ENCODE measurements at regions not wholly inside any gene's neighbourhood (a gene's known extent, or its start where the extent isn't known, plus 50 kb on each side); places are given as distances from the start of the nearest gene placed in this dataset.
A peak's percentile ranks its signal among the peaks of the same experiment; 100 is the strongest.

- 68 to 78% (median 71%) methylated on average over 16 of the region's 16 CpGs for WGBS, 5 donors
- H3K9me3 ChIP-seq: peaks cover 0 to 9% (median 0%) of the 10 kb centered on the region in 8 donors
- no peak overlapping the region for H3K4me3 ChIP-seq
- H3K27me3 ChIP-seq (replicated peaks in 1 of 7): no peaks in the 10 kb centered on the region
- no peak for TF ChIP-seq POLR2AphosphoS5 (IDR thresholded peaks at IDR 0.05)
- no peak for TF ChIP-seq POLR2A (IDR thresholded peaks at IDR 0.05)
- TF ChIP-seq CTCF (IDR thresholded peaks at IDR 0.05 in 8 of 11, conservative IDR thresholded peaks at IDR 0.05 in 3 of 11): no peak
- peaks cover 0 to 16% (median 0%) of the 10 kb centered on the region in 6 donors for H3K4me1 ChIP-seq
- intact Hi-C loops (cut with DNase I; ENCODE audit: low total_unique reads): no loop called here
- DNase-seq: no peak
- no peak overlapping the region for H3K27ac ChIP-seq
- H3K36me3 ChIP-seq: no peaks in the 10 kb centered on the region
Measured at GRCh38 chr10:130371666-130372065, 235.5 kb downstream of the GLRX3 start.

DNA sequence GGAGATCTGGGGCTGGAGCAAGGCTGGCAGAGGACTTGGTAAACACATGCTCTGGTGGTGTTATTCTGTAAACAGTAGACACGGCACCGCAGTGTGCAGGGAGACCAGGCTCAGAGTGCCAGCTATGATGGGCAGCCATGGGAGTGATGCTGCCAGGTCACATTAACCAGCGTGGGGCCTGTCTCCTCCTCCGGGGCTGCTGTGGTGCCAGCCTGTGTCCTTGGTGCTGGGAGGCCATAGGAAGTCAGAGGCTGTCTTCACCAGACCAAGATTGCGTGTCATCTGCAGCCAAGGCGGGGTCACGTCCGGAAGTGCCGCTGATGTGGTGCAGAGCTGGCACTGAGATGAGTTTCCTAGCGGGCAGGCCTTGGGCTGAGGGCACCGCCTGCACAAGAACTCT, 236.0 kb downstream of the GLRX3 start:
- Histone ChIP-seq H3K36me3 (no peaks in the 10 kb centered on the region), H3K9me3 (peaks cover 0 to 9% (median 0%) of the 10 kb centered on the region in 8 donors), H3K4me1 (peaks cover 0 to 16% (median 0%) of the 10 kb centered on the region in 6 donors), H3K4me3 (no peak overlapping the region), H3K27me3 (replicated peaks in 1 of 7) (no peaks in the 10 kb centered on the region), H3K27ac (no peak overlapping the region)
- intact Hi-C loops (cut with DNase I; ENCODE audit: low total_unique reads): no loop called here
- TF ChIP-seq POLR2AphosphoS5 (IDR thresholded peaks at IDR 0.05) (peak in 2 of 3 donors; percentile 45 to 51), CTCF (IDR thresholded peaks at IDR 0.05 in 8 of 11, conservative IDR thresholded peaks at IDR 0.05 in 3 of 11) (no peak)
- 65 to 94% (median 83%) methylated on average over 6 to 11 of the region's 11 CpGs for WGBS, 5 donors
- DNase-seq: no peak

DNA sequence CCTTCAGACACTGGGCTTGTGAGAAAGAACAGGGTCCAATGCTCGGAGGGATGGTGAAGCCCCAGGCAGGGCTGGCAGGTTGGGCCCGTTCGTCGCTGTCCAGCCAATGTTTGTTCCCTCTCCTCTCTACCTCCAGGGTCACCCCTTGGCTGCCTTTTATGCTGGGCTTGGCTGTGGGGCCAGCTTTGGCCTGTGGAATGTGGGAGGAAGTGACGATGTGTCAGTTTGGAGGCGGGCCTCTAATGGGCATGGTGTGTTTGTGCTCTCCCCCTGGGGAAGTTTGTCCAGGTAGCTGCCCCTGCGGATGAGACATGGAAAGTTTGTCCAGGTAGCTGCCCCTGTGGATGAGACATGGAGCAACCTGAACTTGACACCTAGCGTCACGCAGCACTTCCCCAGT, 236.7 kb downstream of the GLRX3 start:
- no peaks in the 10 kb centered on the region for H3K36me3 ChIP-seq
- TF ChIP-seq POLR2AphosphoS5 (IDR thresholded peaks at IDR 0.05): no peak
- no peak for TF ChIP-seq CTCF (IDR thresholded peaks at IDR 0.05 in 8 of 11, conservative IDR thresholded peaks at IDR 0.05 in 3 of 11)
- no peak for TF ChIP-seq POLR2A (IDR thresholded peaks at IDR 0.05)
- H3K4me3 ChIP-seq: no peak overlapping the region
- H3K27me3 ChIP-seq (replicated peaks in 1 of 7): no peaks in the 10 kb centered on the region
- H3K9me3 ChIP-seq: peaks cover 0 to 9% (median 0%) of the 10 kb centered on the region in 8 donors
- peaks cover 0 to 15% (median 0%) of the 10 kb centered on the region in 6 donors for H3K4me1 ChIP-seq
- no peak for DNase-seq
- WGBS, 5 donors: 79 to 83% (median 81%) methylated on average over 9 of the region's 9 CpGs
- intact Hi-C loops (cut with DNase I; ENCODE audit: low total_unique reads): no loop called here
- no peak overlapping the region for H3K27ac ChIP-seq

GRCh38 chr10:130377986-130378540, 241.9 kb downstream of the GLRX3 start:
- no peak overlapping the region for H3K27ac ChIP-seq
- H3K4me1 ChIP-seq: no peaks in the 10 kb centered on the region
- H3K36me3 ChIP-seq: no peaks in the 10 kb centered on the region
- TF ChIP-seq POLR2A (IDR thresholded peaks at IDR 0.05) (no peak), POLR2AphosphoS5 (IDR thresholded peaks at IDR 0.05) (no peak), CTCF (IDR thresholded peaks at IDR 0.05 in 8 of 11, conservative IDR thresholded peaks at IDR 0.05 in 3 of 11) (no peak)
- intact Hi-C loops (cut with DNase I; ENCODE audit: low total_unique reads): no loop called here
- H3K9me3 ChIP-seq: peaks cover 0 to 18% (median 2%) of the 10 kb centered on the region in 8 donors
- DNase-seq: no peak
- peaks cover 0 to 16% (median 0%) of the 10 kb centered on the region in 7 donors for H3K27me3 ChIP-seq (replicated peaks in 1 of 7)
- 60 to 74% (median 68%) methylated on average over 17 of the region's 17 CpGs for WGBS, 5 donors
- no peak overlapping the region for H3K4me3 ChIP-seq
